ENCODE measurements at regions not wholly inside any gene's neighbourhood (a gene's known extent, or its start where the extent isn't known, plus 50 kb on each side); places are given as distances from the start of the nearest gene placed in this dataset.

DNA sequence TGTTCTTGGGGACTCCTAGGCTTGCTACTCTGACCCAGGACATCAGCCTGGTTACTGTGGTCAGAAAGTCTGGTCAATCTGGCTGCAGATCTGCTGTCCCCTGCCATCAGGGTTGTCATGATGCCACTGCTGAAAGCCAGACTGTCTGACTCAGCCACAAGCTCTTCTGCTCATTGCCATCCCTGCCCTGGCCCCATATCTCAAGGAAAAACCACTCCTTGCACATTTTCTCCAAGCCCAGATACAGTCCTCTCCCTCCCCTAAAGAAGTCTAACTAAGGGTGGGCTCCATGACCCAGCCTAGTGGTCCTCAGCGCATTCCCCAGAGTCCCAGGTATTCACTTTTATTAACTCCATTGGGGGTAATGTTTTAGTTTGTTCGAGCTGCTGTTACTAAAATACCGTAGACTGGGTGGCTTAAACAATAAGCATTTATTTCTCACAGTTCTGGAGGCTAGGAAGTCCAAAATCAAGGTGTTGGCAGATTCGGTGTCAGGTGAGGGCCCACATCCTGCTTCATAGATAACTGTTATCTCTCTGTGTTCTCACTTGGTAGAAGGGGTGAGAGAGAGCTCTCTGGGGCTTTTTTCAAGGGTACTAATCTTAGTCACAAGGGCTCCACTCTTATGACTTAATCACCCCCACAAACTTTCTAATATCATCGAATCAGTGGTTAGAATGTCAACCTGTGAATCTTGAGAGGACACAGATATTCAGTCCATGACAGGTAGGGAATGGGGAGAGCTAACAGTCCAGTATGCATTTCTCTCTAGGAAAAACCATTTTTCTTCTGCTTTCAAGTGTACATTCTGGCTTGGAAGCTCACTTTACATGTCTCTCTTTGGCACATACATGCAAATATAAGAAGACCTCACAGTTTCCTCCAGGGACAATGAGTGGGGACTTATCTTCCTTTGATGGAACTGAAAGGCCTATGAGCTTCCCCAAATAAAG, 94.8 kb upstream of the CXCR4 start:
- H3K27me3 ChIP-seq = no peaks in the 10 kb centered on the region
- DNase-seq = no peak
- H3K4me1 ChIP-seq = no peaks in the 10 kb centered on the region
- H3K27ac ChIP-seq = no peak overlapping the region
- WGBS, 2 donors = 71 to 72% methylated on average over 5 of the region's 5 CpGs
- no peak for TF ChIP-seq POLR2A (IDR thresholded peaks at IDR 0.05)
- TF ChIP-seq, protein P1, sequence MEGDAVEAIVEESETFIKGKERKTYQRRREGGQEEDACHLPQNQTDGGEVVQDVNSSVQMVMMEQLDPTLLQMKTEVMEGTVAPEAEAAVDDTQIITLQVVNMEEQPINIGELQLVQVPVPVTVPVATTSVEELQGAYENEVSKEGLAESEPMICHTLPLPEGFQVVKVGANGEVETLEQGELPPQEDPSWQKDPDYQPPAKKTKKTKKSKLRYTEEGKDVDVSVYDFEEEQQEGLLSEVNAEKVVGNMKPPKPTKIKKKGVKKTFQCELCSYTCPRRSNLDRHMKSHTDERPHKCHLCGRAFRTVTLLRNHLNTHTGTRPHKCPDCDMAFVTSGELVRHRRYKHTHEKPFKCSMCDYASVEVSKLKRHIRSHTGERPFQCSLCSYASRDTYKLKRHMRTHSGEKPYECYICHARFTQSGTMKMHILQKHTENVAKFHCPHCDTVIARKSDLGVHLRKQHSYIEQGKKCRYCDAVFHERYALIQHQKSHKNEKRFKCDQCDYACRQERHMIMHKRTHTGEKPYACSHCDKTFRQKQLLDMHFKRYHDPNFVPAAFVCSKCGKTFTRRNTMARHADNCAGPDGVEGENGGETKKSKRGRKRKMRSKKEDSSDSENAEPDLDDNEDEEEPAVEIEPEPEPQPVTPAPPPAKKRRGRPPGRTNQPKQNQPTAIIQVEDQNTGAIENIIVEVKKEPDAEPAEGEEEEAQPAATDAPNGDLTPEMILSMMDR (IDR thresholded peaks at IDR 0.05) = no peak
- intact Hi-C loops (cut with DNase I) = no loop called here
- no peaks in the 10 kb centered on the region for H3K9me3 ChIP-seq
- no peak overlapping the region for H3K4me3 ChIP-seq (replicated peaks in 1 of 3)
- H3K36me3 ChIP-seq = no peaks in the 10 kb centered on the region

DNA sequence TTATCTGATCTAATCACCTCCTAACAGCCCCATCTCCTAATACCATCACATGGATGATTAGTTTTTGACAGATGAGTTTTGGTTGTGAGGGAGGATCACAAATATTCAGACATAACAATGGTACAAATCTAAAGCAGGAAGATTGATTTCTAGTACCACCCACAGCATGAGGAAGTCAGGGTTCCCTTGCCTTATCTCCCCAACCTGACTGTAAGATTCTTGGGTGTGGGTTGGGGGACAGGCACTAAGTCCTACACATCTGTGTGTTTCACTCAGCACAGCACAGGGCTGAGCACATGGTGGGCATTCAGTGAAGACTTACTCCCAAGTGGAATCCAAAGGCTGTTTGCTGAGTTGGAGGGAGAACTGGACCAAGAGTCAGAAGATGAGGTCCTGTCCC, 93.8 kb upstream of the CXCR4 start:
- no peak for TF ChIP-seq POLR2A (IDR thresholded peaks at IDR 0.05)
- TF ChIP-seq, protein P1 (IDR thresholded peaks at IDR 0.05) = no peak
- Histone ChIP-seq H3K27ac (no peak overlapping the region), H3K36me3 (no peaks in the 10 kb centered on the region), H3K27me3 (no peaks in the 10 kb centered on the region), H3K4me1 (peaks cover 6 to 7% of the 10 kb centered on the region in 2 donors), H3K9me3 (no peaks in the 10 kb centered on the region), H3K4me3 (replicated peaks in 1 of 3) (no peak overlapping the region)
- DNase-seq = no peak
- intact Hi-C loops (cut with DNase I) = no loop called here

DNA sequence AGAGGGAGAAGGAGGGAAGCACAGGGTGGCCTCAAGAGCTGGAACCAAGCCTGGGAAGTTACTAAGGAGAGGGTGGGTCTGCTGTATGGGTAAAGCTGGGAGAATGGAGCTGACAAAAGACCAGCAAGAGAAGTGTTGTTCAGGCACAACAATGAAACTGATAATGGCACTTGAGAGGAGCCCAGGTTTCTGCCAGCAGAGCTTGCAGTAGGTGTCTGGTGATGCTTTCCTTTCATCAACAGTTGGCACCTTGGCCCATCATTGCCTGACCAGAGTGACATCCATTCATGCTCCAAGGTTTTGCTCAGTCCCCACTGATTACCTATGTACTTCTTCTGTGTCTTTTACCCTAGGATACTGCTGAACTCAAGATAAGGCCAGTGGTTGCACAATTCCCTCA, 92.9 kb upstream of the CXCR4 start:
- DNase-seq = no peak

DNA sequence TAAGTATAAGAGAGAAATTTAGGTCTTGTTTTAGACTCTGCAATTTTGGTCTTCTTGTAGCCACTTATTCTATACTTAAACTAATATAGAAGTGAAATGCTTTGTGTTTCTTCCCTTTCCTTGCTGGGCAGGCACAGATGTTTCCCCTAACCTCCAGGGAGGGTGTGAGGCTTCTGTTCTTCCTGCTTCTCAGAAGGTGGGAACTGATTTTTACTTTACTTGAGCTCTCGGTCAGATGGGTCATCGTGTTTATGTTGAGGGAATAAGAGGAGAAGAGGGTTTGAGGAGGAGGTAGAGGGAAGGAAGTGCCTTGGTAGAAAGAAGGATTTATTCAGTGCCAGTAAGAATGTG, 92.5 kb upstream of the CXCR4 start:
- no peaks in the 10 kb centered on the region for H3K36me3 ChIP-seq
- peaks cover 6 to 12% of the 10 kb centered on the region in 2 donors for H3K4me1 ChIP-seq
- H3K9me3 ChIP-seq = no peaks in the 10 kb centered on the region
- no peak overlapping the region for H3K4me3 ChIP-seq (replicated peaks in 1 of 3)
- intact Hi-C loops (cut with DNase I) = no loop called here
- TF ChIP-seq, protein P1 (IDR thresholded peaks at IDR 0.05) = no peak
- no peak for TF ChIP-seq POLR2A (IDR thresholded peaks at IDR 0.05)
- no peaks in the 10 kb centered on the region for H3K27me3 ChIP-seq
- H3K27ac ChIP-seq = no peak overlapping the region
- DNase-seq = no peak
- 81 to 82% methylated on average over 2 of the region's 2 CpGs for WGBS, 2 donors

More for the DNA sequence above, 92.9 kb upstream of the CXCR4 start:
- Histone ChIP-seq H3K9me3 (no peaks in the 10 kb centered on the region), H3K27ac (no peak overlapping the region), H3K36me3 (no peaks in the 10 kb centered on the region), H3K4me1 (peaks cover 6 to 12% of the 10 kb centered on the region in 2 donors), H3K27me3 (no peaks in the 10 kb centered on the region), H3K4me3 (replicated peaks in 1 of 3) (no peak overlapping the region)
- no peak for TF ChIP-seq POLR2A (IDR thresholded peaks at IDR 0.05)
- TF ChIP-seq, protein P1 (IDR thresholded peaks at IDR 0.05) = no peak
- intact Hi-C loops (cut with DNase I) = no loop called here

Measured in thyroid gland (tissue), 4 donors.